ENCODE measurements at regions not wholly inside any gene's neighbourhood (a gene's known extent, or its start where the extent isn't known, plus 50 kb on each side); places are given as distances from the start of the nearest gene placed in this dataset.

- DNase-seq = no peak
These were observed 234.4 kb upstream of the GPRIN3 start for GRCh38 chr4:89541998-89542397.

DNA sequence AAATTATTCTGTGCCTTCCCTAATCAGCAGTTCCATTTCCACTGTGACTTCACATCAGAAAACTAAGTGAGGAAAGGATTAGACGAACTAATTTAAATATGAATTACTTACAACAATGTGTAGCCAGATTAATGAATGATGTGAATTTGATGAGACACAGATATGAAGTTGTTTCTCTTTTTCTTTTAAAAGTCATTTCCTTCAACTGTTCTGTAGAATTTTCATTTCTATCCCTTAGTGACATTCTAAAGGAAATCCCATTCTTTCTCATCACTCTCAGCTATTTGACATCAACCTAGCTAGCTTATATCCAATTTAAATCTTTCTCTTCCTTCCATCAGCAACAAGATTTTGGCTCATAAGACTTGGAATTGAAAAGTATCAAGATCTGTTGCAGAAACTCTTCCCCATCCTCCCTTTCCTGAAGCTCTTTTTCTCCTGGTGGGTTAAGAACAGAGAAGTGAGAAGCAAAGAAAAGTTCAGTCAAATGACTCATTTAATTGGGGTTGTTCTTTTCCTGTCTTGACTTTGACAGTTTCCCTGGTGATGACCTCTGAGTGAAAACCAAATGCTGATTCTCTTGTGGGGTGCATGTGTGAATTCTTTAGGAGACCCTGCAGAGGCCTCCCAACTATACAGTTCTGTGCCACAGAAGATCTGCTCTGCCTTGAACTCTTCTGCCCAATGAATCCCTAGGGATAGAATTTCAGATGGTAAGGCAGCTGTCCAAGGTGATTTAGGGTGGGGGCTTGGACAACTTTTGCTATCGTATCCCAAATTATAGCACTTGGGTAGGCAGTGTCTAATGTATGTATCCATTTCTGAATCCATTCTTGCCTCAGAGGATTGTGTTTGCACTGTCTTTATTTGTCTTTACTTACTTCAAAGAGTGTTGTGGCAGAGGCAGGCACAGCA lies 232.5 kb upstream of the GPRIN3 start:
- no peak for DNase-seq

DNA sequence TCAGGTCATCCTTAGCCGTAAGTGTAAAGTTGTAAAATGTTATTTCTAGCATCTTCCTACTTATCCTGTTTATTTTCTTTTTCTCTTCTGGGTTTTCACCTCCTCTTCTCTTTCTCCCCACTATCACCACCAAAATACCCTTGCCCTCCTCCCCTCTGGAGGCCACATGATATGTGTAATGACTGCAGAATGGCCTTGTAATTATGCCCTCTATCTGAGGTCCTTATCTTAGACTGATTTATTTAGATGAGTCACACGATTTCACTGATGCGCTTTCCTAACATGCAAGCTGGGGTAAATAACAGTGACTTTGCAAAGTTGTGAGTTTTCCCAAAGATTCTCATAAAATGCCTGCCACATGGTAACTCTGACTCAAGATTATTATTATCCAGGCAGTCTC lies 231.8 kb upstream of the GPRIN3 start:
- DNase-seq = no peak

- DNase-seq = no peak
These were observed 231.3 kb upstream of the GPRIN3 start for GRCh38 chr4:89538886-89539285.

GRCh38 chr4:89538171-89538570 lies 230.6 kb upstream of the GPRIN3 start:
- no peak for DNase-seq

DNA sequence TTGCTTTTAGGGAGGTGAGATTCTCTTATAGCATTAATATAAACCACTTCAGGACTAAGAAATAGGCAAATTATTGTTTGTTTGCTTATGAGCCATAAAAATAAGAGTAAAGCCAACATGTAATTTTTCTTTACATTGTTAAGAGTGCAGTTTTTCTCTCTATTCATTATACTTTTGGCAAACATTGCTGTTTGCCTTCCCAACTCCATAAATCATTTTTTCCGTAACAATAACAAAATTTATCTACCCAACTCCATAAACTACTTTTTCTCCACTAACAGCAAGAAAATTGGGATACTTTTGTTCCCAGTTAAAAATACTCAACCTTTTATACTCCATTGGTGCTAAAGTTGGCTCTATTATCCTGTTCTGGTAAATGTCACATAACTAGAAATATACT lies 229.7 kb upstream of the GPRIN3 start:
- no peak for DNase-seq

GRCh38 chr4:89535251-89535650 lies 227.7 kb upstream of the GPRIN3 start:
- DNase-seq = no peak

GRCh38 chr4:89534356-89534755 lies 226.8 kb upstream of the GPRIN3 start:
- DNase-seq = no peak

DNA sequence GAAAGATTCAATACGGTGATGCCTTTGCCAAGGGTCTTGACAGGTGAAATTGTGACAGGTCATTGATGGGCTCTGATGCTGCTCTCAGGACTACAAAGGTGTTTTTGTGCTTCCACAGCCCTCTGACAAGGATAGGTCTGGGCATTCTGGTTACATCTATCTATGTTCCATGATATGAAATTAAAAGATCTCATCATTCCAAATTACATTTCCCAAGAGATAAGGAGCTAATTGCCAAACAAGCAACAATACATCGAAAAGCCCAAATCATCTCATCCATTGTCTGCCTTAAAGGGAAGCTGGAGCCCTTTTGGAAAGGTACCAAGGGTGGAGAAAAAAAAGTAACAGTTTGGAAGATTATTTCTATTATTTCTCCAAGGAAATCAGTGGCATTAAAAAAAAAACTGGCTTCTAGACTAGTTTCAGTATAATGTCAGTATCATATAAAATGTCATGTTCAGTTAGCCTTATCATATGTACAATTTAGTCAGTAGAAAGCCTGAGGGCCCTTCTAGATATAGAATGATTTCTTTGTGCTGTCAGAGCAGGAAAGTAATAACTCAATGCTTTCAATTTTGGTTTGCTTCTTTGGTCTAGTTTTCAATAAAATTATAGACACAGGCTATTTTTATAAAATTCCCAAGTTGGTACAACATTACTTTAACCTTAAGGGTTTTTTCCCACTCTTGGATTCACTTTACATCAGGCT lies 224.5 kb upstream of the GPRIN3 start:
- no peak for DNase-seq

GRCh38 chr4:89528526-89529133 lies 221.0 kb upstream of the GPRIN3 start:
- peak; percentile 13 for DNase-seq

DNA sequence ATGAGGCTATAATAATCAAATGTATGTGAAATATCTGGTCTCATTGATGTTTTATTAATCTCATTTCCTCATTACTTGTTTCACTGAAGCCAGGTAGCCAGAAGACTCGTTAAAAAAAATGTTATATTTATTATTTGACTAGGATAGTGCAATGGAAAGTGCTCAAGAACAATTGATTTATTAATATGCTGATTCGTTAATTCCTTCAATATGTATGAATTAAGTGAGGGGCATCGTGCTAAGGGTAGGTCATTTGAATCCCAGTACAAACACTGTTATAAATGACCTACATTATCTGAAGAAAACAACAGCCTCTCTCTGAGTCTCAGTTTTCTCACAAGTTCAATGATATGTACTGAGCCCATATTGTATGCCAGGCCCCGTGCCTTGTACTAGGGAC lies 214.2 kb upstream of the GPRIN3 start:
- DNase-seq = no peak

DNA sequence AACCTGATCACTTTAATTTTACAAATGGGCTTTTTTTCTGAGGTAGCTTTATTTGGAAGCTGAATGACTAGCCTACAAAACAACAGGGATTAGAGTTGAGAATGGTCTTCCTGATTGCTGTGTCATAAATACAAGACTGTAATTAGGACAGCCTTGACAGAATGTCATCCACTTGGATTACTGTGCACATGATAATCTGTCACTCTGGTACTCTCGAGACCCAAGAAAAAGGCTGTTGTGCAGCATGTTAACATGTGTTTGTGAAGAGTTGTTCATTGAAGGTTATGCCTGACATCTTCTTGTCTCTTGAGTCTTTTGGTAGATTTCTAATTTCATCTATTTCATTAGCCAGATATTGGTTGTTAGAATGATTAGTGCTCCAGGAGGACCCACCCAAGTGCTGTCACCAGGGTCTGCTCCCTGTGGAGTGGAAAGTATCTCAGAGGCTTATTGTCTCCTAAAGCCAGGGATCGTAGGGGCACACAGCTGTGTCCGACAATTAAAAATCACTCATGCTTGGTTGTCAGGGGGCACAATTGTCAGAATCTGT lies 212.2 kb upstream of the GPRIN3 start:
- DNase-seq = no peak

DNA sequence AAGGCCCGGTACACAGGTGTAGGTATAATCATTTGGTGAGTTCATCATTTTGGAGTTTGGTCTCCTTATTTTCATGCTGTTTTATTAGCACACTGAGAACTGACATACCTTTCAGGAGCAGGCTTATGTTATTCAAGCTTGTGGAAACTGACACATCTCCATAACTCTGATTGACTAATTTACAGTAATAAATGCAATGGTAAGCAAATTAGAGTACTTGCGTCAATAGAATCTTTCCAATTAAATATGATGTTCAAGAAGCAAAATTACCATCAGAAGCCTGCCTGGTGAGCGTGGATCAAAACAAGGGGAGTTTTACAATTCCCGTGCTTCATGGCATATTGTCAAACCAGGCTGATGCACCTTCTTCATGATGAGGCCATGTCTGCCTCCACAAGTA lies 210.7 kb upstream of the GPRIN3 start:
- no peak for DNase-seq

- DNase-seq = no peak
These were observed 207.2 kb upstream of the GPRIN3 start for GRCh38 chr4:89514811-89515210.

GRCh38 chr4:89511776-89512175 lies 204.2 kb upstream of the GPRIN3 start:
- no peak for DNase-seq

DNA sequence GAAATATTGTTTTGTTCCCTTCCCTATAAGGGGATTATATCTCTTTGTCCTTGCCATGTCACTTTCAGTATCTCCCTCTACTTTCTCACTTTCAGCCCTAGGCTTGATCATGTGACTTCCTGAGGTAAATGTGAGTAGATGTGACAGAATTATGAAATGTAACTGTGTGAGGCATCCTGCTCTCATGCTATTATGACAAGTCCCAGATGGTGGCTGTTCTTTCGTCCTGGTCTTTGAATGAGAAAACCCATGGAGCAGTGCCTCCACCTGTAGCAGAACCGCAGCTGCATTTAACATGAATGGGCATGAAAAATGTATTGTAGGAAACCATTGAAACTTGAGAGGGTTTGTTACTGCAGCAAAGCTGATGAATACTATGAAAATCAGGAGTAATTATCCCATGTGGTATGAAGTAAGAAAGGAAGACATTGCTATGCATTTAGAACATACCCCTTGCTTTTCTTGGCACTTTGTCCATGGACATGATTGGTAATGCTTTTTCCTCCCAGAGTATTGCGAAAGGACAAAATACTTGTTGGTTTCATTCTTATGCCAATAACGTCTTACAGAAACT lies 202.2 kb upstream of the GPRIN3 start:
- peak; percentile 39 for DNase-seq

- DNase-seq = no peak
These were observed 199.4 kb upstream of the GPRIN3 start for GRCh38 chr4:89506866-89507491.

DNA sequence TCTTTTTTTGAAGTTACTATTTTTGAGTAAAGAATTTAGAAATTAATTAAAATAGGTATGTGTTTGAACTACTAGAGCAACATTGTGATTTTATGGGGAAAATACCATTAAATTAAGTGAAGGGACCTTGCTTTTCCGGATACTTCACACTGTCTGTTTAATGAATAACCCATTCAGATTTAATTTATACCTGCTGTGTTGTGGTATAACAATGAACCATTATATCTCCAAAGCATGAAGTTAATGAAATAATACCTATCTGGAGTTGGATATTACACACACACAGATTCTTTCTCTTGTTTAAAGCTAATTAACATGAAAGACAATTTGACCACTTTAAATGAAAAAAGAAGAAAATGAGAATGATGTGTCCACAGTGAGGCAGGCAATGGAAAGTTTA lies 195.0 kb upstream of the GPRIN3 start:
- DNase-seq = no peak

- DNase-seq = no peak
These were observed 190.1 kb upstream of the GPRIN3 start for GRCh38 chr4:89497517-89498308.

- no peak for DNase-seq
These were observed 189.3 kb upstream of the GPRIN3 start for GRCh38 chr4:89496851-89497250.

DNA sequence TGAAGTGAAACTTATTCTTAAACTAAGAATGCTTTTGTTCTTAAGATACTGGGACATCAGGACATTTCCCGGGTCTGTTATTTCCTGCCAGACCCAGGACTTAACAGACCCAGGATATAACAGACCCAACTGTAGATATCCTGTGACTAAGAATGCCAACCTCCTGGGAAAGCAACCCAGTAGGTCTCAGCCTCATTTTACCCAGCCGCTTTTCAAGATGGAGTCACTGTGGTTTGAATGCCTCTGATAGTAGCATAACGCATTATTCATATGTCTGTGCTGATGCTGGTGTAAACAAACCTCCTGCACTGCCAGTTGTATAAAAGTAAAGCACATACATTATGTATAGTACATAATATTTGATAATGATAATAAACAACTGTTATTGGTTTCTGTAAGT lies 185.8 kb upstream of the GPRIN3 start:
- no peak for DNase-seq

- no peak for DNase-seq
These were observed 185.0 kb upstream of the GPRIN3 start for GRCh38 chr4:89492581-89493071.
